ENCODE measurements at regions not wholly inside any gene's neighbourhood (a gene's known extent, or its start where the extent isn't known, plus 50 kb on each side); places are given as distances from the start of the nearest gene placed in this dataset.

DNA sequence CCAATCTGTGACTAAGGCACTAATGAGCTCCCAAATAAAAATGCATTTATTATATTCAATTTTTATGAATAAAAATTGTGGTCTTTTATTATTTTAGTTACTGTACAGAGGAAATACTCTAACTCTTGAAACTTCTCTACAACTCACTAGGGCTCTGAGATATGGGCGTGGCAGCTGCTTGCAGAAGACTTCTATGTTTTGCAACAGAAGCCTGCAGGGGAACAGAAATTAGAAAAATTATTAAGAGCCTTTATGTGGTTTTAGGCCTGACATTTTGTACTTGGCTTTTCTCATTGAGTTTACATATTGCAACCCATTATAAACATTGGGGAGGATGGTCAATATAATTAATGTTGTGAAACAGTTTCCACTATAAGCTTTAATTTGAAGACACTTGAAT lies 581.4 kb downstream of the TNS3 start:
- ATAC-seq, result no peak
- no peak overlapping the region for H3K4me3 Mint-ChIP-seq
- H3K36me3 Mint-ChIP-seq, result no peaks in the 10 kb centered on the region
- no peaks in the 10 kb centered on the region for H3K9me3 Mint-ChIP-seq
- ChIA-PET POLR2A (no interaction called here), CTCF (no interaction called here)
- DNase-seq (ENCODE audit: low spot score), result no peak
- peaks cover 4% of the 10 kb centered on the region; the same call in 1 of the 2 replicates for H3K4me1 Mint-ChIP-seq
- TF ChIP-seq CREM (CRISPR knock-in tag; IDR thresholded peaks at IDR 0.05), result no peak
- TF ChIP-seq, protein P1, sequence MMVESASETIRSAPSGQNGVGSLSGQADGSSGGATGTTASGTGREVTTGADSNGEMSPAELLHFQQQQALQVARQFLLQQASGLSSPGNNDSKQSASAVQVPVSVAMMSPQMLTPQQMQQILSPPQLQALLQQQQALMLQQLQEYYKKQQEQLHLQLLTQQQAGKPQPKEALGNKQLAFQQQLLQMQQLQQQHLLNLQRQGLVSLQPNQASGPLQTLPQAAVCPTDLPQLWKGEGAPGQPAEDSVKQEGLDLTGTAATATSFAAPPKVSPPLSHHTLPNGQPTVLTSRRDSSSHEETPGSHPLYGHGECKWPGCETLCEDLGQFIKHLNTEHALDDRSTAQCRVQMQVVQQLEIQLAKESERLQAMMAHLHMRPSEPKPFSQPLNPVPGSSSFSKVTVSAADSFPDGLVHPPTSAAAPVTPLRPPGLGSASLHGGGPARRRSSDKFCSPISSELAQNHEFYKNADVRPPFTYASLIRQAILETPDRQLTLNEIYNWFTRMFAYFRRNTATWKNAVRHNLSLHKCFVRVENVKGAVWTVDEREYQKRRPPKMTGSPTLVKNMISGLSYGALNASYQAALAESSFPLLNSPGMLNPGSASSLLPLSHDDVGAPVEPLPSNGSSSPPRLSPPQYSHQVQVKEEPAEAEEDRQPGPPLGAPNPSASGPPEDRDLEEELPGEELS (CRISPR knock-in tag; IDR thresholded peaks at IDR 0.05), result no peak
- no peak for TF ChIP-seq ATF3 (CRISPR knock-in tag; conservative IDR thresholded peaks at IDR 0.05)
- no peak for TF ChIP-seq ELF4 (CRISPR knock-in tag; IDR thresholded peaks at IDR 0.05; ENCODE audit: low read depth)
- TF ChIP-seq AR (CRISPR knock-in tag; IDR thresholded peaks at IDR 0.05), result no peak
- no peak for TF ChIP-seq ZNF396 (CRISPR knock-in tag; IDR thresholded peaks at IDR 0.05; ENCODE audit: borderline replicate concordance)
- no peak for TF ChIP-seq MYBL2 (CRISPR knock-in tag; IDR thresholded peaks at IDR 0.05)
- TF ChIP-seq JUN (CRISPR knock-in tag; IDR thresholded peaks at IDR 0.05), result no peak
- TF ChIP-seq, protein P2, sequence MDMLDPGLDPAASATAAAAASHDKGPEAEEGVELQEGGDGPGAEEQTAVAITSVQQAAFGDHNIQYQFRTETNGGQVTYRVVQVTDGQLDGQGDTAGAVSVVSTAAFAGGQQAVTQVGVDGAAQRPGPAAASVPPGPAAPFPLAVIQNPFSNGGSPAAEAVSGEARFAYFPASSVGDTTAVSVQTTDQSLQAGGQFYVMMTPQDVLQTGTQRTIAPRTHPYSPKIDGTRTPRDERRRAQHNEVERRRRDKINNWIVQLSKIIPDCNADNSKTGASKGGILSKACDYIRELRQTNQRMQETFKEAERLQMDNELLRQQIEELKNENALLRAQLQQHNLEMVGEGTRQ (CRISPR knock-in tag; IDR thresholded peaks at IDR 0.05), result no peak
- TF ChIP-seq, protein P3, sequence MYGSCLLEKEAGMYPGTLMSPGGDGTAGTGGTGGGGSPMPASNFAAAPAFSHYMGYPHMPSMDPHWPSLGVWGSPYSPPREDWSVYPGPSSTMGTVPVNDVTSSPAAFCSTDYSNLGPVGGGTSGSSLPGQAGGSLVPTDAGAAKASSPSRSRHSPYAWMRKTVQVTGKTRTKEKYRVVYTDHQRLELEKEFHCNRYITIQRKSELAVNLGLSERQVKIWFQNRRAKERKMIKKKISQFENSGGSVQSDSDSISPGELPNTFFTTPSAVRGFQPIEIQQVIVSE (CRISPR knock-in tag; IDR thresholded peaks at IDR 0.05; ENCODE audit: borderline replicate concordance), result no peak
- no peak for TF ChIP-seq STAT6 (CRISPR knock-in tag; conservative IDR thresholded peaks at IDR 0.05; ENCODE audit: low read depth)
- TF ChIP-seq AFF4 (CRISPR knock-in tag; IDR thresholded peaks at IDR 0.05; ENCODE audit: borderline replicate concordance), result no peak
- H3K27me3 Mint-ChIP-seq (ENCODE audit: low read depth), result no peaks in the 10 kb centered on the region
- no peak overlapping the region for H3K27ac Mint-ChIP-seq
